Stimulated activated CD8-positive, alpha-beta memory T cell treated with anti-CD3 and anti-CD28 coated beads, Interleukin-15, amount 100 ng/mL, for 48 hours (primary cell): ENCODE measurements at regions not wholly inside any gene's neighbourhood (a gene's known extent, or its start where the extent isn't known, plus 50 kb on each side); places are given as distances from the start of the nearest gene placed in this dataset.

Experiments
- DNase-seq, 2 donors: peaks; one replicate each; pipeline ENCODE4 v3.0.0-alpha.2; 2020; ENCODE audit warnings: low read depth in 2 of 2

DNA sequence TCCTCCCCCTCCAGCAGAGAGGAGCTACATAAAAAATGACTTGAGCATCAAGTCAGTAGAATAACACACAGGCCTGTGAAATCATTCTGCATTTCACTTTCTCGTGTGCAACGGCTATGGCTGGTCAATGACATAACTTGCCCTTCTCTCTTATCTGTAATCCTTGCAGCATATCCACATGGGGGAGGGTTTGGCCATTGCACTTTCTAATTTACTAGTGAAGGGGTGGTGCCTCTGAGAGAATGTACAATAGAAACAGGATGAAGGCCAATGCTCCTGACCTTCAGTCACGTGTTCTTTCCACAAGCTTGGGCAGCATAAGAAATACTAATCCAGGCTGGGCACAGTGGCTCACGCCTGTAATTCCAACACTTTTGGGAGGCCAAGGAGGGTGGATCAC is 641.0 kb upstream of the ARGLU1 start:
- DNase-seq: no peak

DNA sequence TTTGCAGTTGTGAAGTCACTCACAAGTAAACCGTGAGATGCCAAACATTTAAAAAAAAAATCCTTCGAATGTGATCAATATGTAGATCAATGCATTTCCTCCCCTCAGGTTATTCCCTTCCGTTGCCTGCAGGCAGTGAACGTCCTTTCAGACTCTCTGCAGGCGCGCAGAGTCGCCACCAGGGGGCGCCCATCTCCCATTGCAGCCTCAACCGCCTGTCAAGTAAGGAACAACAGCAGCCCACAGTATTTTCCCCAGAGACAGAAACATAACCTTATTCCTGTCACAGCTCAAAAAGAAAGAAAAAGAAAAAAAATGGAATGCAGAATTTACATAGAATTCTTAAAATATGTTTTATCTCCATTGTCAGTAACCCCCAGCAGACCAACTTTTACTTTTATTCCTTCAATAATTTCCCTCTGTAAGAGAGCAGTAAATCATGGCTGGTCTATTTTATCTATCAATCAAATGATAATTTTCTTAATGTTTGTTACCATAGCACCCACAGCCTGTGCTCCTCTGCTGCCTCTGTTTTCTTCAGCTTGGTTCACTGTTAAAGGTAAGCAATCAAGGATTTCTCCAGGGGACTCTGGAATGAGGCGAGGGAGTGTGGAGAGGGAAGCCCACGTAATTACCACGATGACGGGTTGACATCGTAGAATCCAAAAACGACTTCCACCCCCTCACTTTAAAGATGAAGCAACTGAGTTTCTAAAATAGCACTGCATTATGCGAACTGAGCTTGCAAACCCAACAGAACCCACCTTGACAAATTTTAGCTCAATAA is 637.6 kb upstream of the ARGLU1 start:
- peak; percentile 22 to 32 for DNase-seq

DNA sequence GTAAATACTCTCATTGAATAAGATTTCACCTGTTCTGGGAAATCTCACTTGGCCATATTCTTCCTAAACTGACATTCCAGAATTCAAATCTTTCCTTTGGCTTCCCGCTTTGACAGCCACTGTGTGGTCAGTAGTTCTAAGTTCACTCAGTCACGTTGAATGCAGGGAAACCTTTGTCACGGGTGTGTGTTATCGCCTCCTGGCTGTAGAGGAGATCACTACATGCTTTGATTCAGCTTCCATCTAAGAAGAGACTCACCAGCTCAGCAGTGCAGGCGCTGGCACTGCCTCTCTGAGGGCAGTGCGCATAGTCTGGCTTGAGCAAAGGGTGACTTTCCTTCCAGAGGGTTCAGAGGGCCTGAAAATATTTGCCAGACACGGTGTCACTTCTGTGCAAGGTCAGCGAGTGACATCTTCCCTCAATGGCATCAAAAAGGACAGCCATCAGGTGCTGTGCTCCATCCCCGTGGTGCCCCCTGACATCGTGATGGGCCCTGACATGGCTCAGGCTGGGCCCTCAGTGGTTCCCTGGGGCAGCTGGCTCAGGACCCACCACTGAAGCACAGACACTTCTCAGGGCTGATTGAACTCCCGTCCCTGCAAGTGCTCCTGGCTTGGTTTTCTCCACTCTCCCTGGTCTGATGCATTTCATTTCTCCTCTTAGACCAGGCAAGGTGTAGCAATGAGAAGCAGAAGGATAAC is 635.4 kb upstream of the ARGLU1 start:
- no peak for DNase-seq

DNA sequence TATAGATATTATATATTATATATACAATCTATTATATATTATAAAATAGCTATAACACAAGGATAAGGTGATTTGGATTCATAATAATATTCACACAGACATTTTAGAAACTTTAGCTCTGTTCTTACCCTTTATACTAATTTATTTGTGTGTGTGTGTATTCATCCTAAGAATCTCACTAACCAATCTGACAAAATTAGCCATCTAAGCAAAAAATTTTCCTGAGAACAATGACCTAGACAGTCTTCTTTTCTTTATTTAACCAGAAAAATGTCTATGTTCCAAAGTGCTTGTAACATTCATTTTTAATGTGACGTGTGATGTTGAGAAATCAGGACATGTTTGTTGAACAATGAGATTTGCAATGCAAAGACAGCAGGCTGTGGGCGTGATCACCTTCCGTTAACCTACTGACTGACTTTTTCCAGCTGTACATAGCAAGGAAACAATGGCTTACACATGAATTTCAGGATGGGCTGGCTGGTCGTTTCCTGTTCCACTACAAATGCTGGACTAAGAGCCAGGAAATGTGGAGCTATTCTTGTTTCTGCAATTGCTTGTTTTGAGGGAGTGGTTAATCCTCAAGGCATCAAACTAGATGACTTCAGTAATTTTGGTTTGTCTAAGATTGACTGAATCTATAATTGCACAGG is 634.6 kb upstream of the ARGLU1 start:
- DNase-seq: no peak

DNA sequence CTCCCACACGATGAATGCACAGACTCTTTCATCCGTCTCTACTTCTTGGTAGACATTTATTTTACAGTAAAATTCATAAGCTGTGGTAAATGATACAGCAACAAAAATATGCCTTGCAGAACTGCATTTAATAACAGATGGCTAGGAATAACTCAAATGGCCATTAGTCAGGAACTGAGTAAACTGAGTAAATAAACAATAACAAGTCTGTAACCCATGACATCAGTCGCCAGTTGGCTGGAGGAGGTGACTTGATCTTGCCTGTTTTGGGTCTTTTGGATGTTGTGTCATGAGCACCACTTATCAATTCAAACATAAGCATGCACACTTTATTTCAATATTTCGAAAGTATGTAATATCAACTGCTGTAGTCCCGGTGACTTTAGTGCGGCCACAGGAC is 632.6 kb upstream of the ARGLU1 start:
- no peak for DNase-seq

DNA sequence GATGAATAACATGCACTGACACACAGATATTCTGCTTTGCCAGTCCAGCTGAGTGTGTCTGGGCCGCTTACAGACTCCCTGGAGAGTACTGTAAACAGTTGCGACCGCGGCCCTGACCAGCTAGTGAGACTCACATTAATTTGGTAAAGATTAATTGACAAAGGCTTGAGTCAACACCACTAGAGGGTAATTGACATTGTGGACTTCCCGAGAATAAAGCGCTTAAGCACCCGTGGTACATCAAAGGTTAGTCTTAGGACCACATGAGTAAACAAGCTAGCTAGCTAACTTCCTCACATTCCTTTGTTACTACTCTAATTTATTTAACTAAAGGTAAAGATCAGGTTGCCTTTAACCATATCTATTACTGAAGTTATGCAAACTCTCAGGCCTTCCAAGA is 624.4 kb upstream of the ARGLU1 start:
- DNase-seq: no peak

DNA sequence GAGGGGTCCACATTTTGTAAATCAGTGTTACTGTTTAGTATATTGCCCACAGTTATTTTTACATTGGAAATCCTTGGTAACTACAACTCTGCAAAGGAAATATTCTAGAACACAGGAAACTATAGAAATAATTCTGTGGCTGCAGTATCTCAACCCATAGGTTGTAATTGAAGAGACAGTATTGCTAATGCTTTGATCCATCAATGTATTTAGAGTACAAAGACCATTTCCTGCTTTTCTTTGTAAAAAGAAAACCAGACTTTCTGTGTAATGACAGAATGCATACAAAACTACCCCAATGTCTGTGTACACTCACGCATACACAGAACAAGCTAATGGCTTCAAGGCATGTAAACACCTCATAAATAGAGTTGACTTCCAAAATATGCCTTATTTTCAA is 622.1 kb upstream of the ARGLU1 start:
- DNase-seq: no peak

DNA sequence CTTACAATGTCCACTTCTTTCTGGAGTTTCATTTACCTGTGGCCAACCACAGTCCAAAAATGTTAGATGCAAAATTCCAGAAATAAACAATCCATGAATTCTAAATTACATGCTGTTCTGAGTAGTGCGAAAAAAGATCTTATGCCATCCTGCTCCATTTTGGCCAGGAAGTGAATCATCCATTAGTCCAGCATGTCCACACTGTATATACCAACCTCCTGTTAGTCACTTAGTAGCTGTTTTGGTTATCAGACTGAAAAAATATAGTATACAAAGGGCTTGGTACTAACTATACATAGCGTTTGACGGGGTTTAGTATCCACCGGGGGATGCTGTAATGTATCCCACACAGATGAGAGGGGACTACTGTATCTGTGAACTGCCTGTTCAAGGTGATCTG is 618.0 kb upstream of the ARGLU1 start:
- DNase-seq: no peak

DNA sequence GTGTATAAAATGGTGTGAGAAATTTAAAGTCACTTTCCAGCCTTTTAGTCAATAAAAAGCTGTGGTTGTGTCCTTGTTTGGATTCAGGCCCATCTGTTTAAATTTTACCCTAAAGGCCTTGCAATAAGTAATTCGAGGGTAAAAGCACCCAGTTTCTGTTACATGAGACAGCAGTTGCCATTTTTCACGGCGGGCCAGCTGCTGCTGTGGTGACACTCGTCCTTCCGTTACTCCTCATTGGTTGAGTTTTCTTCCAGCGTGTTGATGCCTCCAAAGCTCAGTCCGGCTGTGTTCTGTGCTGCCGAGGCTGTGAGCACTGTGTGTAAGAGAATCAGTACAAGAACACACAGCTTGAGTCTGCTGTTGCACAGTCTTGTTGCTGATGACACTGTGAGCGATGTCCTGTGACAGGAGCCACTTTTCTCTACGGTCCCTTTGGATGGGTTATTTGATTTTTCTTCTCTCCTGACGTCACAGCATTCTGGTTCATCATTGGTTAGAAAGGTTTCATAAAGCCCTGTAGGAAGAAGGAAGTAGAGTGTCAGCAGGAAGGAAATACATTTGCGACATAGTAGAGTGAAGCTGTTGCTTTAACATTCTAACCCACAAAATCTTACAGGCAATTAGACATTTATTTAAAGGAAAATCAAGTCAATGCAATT is 602.5 kb upstream of the ARGLU1 start:
- DNase-seq: no peak

DNA sequence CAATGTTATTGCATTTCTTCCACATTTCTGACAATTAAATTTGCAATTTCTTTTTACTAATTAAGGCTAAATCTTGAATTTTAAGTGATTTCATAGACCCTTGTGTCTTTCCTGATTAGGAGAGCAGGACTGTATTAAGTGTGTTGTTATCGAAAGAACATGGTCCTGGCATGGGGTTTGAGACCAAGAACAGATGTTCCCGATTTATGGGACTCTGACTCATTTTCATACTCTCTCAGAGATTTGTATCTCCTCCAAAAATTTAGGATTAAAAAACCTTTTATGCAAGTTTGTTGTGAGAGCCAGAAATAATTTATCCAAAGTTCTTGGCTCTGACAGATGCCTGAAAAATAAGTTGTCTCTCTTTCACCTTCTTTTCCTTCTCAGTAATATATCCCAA is 589.3 kb upstream of the ARGLU1 start:
- no peak for DNase-seq

DNA sequence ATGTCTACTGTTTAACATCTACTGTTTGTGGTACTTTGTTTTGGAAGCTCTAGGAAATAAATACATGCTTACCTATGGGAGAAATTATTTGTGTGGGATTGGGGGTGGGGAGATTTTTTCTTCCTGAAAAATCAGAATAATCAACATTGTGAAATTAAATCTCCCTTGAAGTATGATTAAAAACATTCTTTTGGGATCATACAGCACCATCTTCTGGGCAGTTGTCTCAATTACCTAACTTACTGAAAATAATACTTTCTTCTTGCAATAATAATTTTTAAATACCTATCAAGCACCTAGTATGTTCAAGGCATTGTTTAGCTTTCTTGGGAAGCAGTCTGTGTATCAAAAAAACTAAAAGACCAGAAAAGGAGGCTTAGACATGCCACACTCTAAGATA is 576.5 kb upstream of the ARGLU1 start:
- DNase-seq: no peak

DNA sequence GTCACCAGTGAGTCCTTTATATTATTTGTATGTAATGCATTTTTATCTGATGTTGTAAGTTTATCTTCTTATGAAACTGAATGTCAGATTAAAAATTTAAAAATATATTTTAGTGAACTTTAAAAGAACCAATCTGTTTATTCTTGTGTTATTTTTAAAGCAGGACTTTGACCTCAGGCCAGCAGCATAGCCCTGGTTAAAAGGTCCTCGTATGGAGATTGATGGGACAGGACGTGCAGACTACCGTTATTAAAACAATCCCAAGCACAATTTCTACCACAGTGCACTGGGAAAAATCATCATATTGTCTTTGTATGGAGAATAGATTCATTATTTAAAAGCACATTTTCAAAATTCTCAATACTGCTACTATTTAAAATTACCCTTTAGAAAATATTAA is 573.8 kb upstream of the ARGLU1 start:
- DNase-seq: no peak

DNA sequence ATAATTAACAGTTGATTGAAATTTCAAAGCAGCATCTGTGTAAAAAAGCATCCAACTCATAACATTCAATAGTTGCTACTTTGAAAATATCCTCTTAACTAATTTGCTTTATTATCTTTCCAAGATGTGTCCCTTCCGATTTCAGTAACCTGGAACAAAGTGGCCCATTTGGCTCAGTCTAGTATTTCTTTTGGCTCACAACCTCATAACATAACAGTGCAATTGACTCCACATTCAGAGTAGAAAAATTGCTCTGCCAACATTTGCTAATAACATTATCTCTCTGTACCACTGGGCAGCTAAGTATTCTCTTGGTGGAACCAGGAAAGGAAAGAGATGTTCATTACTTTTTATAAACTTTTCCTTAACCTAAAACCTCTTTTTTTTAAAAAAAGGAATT is 571.1 kb upstream of the ARGLU1 start:
- no peak for DNase-seq

DNA sequence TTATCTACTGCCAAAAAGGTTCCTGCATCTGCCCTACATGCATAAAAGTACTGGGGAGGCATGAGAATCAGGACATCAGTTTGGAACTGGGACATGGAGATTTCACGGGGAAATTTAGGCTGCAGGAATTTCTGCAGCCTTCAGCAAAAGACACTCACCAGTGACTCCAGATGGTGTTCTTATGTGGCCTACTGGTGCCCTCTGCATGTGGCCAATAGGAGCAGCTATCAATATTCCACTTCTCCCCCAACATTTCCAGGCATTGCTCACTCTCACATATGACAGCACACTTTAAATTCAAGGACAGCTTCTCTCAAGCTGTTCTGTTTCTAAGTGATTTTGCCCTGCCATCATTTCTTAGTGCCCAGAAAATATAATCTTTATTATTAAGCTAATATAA is 570.5 kb upstream of the ARGLU1 start:
- DNase-seq: no peak

DNA sequence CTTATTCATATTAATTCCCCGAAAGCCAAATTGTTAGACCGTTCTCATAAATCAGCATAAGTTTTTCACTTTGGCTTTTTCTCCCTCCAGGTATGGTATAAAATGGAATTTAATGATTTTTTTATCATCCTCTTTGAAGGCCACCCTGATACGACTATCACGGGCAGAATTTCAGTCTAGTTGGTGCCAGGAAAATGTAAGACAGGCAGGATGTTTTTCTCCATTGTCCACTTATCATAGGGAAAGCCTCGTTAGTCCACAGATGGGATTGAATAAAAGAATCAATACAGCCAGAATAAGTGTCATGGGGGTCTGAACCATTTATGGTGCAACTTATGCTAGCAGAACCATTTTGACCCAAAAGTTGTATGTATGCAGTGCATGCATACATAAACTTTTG is 566.0 kb upstream of the ARGLU1 start:
- DNase-seq: no peak

DNA sequence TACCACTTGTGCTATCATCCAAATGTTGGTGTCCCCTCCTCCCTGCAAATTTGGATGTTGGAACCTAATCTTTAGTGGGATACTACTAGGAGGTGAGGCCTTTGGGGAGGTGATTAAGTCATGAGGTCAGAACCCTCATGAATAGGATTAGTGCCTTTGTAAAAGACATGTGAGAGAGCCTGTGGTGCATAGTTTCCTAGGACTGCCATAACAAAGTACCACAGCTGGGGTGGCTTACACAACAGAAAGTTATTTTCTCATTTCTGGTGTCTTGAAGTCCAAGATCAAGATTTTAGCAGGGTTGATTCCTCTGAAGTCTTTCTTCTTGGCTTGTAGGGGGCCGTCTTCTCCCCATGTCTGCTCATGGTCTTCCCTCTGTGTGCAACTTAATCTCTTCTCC is 562.6 kb upstream of the ARGLU1 start:
- no peak for DNase-seq

DNA sequence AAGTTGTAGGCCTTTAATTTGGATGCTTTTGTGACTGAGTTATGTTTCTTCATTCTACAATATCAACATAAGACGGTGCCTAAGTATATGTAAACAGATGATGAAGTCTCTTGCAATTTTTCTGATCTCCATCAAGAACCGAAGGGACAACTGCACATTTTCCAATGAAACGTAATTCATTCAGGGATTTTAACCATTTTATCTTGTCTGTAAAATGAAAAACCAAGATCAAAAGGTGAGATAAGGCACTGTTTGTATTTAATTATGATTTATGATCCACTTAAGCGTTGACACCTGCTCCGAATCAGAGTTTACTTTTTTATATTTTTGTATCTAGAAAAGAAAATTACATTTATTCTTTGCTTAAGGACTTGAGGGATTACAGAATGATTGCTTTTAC is 556.8 kb upstream of the ARGLU1 start:
- no peak for DNase-seq

DNA sequence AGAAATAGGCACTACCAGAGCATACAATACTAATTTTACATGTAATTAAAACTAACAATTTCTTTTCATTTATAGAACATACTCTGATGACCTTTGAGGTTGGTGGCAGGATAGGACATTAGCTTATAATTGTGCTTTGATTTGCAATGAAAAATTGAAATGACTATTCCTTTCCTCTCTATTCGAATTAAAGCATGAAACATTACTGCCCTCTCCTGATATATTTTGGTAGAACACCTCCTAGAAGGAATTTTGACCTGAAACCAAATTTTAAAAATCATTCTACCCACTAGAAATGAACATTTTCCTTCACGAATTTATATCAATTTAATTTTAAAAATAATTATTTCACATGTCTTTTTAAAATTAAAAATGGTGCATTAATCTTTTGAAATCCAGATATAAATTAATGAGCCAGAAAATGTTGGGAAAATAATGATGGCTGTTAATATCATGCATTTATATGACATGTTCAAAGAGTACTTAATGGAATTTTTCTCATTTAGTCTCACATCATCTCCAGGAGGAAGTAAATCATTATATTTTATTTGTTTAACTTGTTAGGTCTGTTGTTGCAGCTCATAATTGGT is 556.3 kb upstream of the ARGLU1 start:
- DNase-seq: no peak

DNA sequence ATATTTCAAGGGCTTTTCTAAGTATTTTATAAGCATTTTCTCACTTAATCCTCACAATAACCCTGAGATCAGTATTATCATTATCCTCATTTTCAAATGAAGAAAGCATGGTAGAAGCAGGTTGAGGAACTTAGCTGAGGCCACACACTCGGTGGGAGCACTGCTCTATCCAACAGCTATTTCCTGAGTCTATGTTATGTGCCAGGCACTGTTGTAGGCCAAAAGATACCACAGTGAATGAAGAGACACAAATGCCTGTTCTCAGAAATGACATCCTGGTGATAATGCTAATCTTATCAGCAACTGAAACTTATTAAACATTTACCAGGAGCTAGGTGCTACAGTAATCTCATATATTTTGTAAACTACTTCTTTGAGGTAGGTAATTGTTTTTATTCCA is 553.9 kb upstream of the ARGLU1 start:
- DNase-seq: no peak

DNA sequence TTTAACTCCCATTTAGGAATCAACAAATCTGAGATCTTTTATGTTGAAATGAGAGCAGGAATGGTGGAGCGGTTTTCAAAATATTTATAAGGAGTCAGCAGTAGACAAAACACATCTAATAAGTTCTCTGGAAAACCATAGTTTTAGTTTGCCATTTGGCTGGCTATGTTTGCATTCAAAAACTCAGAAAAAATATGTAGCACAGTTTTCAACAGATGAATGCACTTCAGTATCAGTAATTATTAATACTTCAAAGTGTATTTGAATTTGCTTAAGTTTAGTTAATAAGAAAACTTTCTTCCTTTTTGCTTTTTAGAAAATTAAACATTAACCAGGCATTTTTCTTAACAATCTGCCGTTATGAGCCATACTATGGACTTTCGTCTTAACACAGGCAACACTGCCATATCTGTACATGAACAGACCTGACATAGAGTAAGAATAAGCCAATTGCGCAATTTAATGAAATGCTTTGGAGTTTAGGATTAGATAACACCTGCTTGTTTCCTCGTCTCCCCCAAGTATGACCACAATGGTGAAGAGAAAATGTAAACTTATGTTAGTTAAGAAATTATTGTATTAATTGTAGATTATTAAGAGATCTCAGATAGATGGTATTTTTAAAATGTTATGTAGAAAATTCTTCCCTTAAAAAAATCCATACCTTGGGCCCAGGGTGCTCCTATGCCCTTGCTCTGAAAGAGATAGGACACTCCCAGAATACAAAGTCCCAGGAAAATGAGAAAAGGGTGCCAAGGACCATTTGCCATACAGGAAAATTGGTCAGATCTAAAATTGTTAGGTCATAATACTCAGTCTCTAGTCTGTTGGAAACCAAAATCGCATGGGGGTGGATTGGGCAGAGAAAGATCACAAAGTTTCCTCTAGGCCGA is 552.3 kb upstream of the ARGLU1 start:
- DNase-seq: no peak

DNA sequence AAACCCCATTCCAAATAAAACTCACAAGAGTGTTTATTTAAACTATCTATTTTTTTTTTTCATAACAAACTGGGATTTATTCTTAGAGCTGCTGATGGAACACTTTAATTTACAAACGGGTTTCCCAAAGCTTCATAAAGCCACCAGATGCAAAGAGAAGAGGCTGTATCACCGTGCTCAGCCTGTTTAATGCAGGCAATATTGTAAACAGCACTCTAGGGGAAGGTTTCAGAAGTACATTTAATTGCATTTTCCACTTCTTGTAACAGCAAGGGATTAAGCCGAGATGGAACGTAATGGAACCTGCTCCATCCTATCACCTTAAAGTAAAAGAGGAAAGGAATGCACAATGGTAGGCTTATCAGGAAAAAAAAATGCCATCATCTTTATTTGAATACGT is 550.6 kb upstream of the ARGLU1 start:
- DNase-seq: no peak
